Prostate gland (tissue), 2 donors: ENCODE measurements at regions not wholly inside any gene's neighbourhood (a gene's known extent, or its start where the extent isn't known, plus 50 kb on each side); places are given as distances from the start of the nearest gene placed in this dataset.

ENCODE experiments used
- CTCF ChIP-seq, 4 experiments: fragments of 200-600 bp in 2 of 4; fragments of 450-650 bp in 2 of 4; sonication (generic) in 2 of 4; IDR thresholded peaks; 1 replicate in 3 of 4; 2 replicates in 1 of 4; pipeline ENCODE4 v1.5.1; 2016 to 2019; ENCODE audit warnings: antibody characterized with exemption in 4 of 4, mild to moderate bottlenecking in 2 of 4, moderate library complexity in 2 of 4
- POLR2AphosphoS5 ChIP-seq: sonication (generic); formaldehyde crosslinking; IDR thresholded peaks from one replicate; pipeline ENCODE4 v1.6.1; 2017; ENCODE audit warnings: antibody characterized with exemption

- TF ChIP-seq CTCF (IDR thresholded peaks at IDR 0.05) = no peak
- no peak for TF ChIP-seq POLR2AphosphoS5
These were observed 635.7 kb upstream of the NRXN1 start for GRCh38 chr2:51667679-51668078.
